HepG2 (cell line): ENCODE measurements at regions not wholly inside any gene's neighbourhood (a gene's known extent, or its start where the extent isn't known, plus 50 kb on each side); places are given as distances from the start of the nearest gene placed in this dataset.

ENCODE experiments used
- AHDC1 ChIP-seq: sonication (generic); formaldehyde crosslinking; IDR thresholded peaks from 2 replicates; pipeline ENCODE4 v1.5.1; 2020; ENCODE audit warnings: mild to moderate bottlenecking, missing genetic modification reagents, borderline replicate concordance
- CEBPG ChIP-seq: IDR thresholded peaks from 2 replicates; pipeline ENCODE4 v1.6.1; 2016
- EP300 ChIP-seq, 3 experiments: sonication (generic) in 1 of 3; formaldehyde crosslinking in 1 of 3; IDR thresholded peaks; 2 replicates each; pipeline versions ENCODE4 v1.5.1 to v1.6.1; 2011 to 2020; ENCODE audit warnings: low read depth in 2 of 3, low read length in 2 of 3, borderline replicate concordance in 1 of 3, improper control_type of control experiment in 1 of 3, mild to moderate bottlenecking in 1 of 3, missing genetic modification reagents in 1 of 3, moderate library complexity in 1 of 3
- FOXC1 ChIP-seq: sonication (generic); formaldehyde crosslinking; IDR thresholded peaks from 2 replicates; pipeline ENCODE4 v1.8.0; 2022; ENCODE audit warnings: mild to moderate bottlenecking, missing genetic modification reagents, borderline replicate concordance
- FOXK1 ChIP-seq: sonication (generic); formaldehyde crosslinking; IDR thresholded peaks from 2 replicates; pipeline ENCODE4 v1.4.0; 2020; ENCODE audit warnings: low read depth, missing genetic modification reagents, borderline replicate concordance
- FOXP4 ChIP-seq: sonication (generic); formaldehyde crosslinking; IDR thresholded peaks from 2 replicates; pipeline ENCODE4 v1.4.0; 2020; ENCODE audit warnings: missing genetic modification reagents
- GATAD1 ChIP-seq: IDR thresholded peaks from 2 replicates; pipeline ENCODE4 v1.6.1; 2016; ENCODE audit warnings: missing genetic modification reagents, missing compliant biosample characterization
- HNF1A ChIP-seq, 2 experiments: sonication (generic) in 1 of 2; formaldehyde crosslinking in 1 of 2; IDR thresholded peaks; 2 replicates each; pipeline versions ENCODE4 v1.4.0 to v1.6.1; 2016 to 2020; ENCODE audit warnings: borderline replicate concordance in 1 of 2, low read depth in 1 of 2, mild to moderate bottlenecking in 1 of 2, missing genetic modification reagents in 1 of 2
- MED1 ChIP-seq: sonication (generic); formaldehyde crosslinking; IDR thresholded peaks from 2 replicates; pipeline ENCODE4 v1.4.0; 2020; ENCODE audit warnings: missing genetic modification reagents
- MIXL1 ChIP-seq: IDR thresholded peaks from 2 replicates; pipeline ENCODE4 v1.6.1; 2016
- MTF1 ChIP-seq: sonication (generic); formaldehyde crosslinking; IDR thresholded peaks from 2 replicates; pipeline ENCODE4 v1.5.0; 2020; ENCODE audit warnings: missing genetic modification reagents
- MXD1 ChIP-seq: sonication (generic); formaldehyde crosslinking; IDR thresholded peaks from 2 replicates; pipeline ENCODE4 v1.4.0; 2020; ENCODE audit warnings: mild to moderate bottlenecking, missing genetic modification reagents
- MXD4 ChIP-seq: IDR thresholded peaks from 2 replicates; pipeline ENCODE4 v1.6.1; 2016; ENCODE audit warnings: mild to moderate bottlenecking, missing biosample characterization, missing genetic modification reagents
- RARA ChIP-seq: IDR thresholded peaks from 2 replicates; pipeline ENCODE4 v1.6.1; 2016; ENCODE audit warnings: missing genetic modification reagents, missing compliant biosample characterization
- SIX4 ChIP-seq: sonication (generic); formaldehyde crosslinking; IDR thresholded peaks from 2 replicates; pipeline ENCODE4 v1.4.0; 2020; ENCODE audit warnings: missing genetic modification reagents
- TARDBP ChIP-seq: sonication (generic); formaldehyde crosslinking; IDR thresholded peaks from 2 replicates; pipeline ENCODE4 v1.8.0; 2022; ENCODE audit warnings: mild to moderate bottlenecking, missing genetic modification reagents
- ZNF225 ChIP-seq: sonication (generic); formaldehyde crosslinking; IDR thresholded peaks from 2 replicates; pipeline ENCODE4 v1.4.0; 2020; ENCODE audit warnings: mild to moderate bottlenecking, missing genetic modification reagents
- ZNF292 ChIP-seq: sonication (generic); formaldehyde crosslinking; IDR thresholded peaks from 2 replicates; pipeline ENCODE4 v1.8.1; 2022; ENCODE audit warnings: mild to moderate bottlenecking, low read depth, missing genetic modification reagents, borderline replicate concordance

- no peak for TF ChIP-seq MXD4 (CRISPR knock-in tag)
- peak; percentile 47; the same call in 1 of the 2 replicates for TF ChIP-seq AHDC1
- TF ChIP-seq EP300 (IDR thresholded peaks at IDR 0.05; ENCODE audit: low read depth in 2 of 2, low read length in 2 of 2), result peak in 1 of 2 experiments; percentile 85; a peak in 2 of 4 replicates
- no peak for TF ChIP-seq EP300 (CRISPR knock-in tag; IDR thresholded peaks at IDR 0.05; ENCODE audit: borderline replicate concordance)
- TF ChIP-seq ZNF225 (CRISPR knock-in tag), result no peak
- no peak for TF ChIP-seq GATAD1 (CRISPR knock-in tag)
- TF ChIP-seq FOXC1 (CRISPR knock-in tag), result no peak
- TF ChIP-seq FOXK1 (CRISPR knock-in tag), result peak; percentile 6; the same call in 1 of the 2 replicates
- peak; percentile 80; the same call in 1 of the 2 replicates for TF ChIP-seq SIX4 (CRISPR knock-in tag)
- TF ChIP-seq ZNF292, result no peak
- peak; percentile 59; the same call in 1 of the 2 replicates for TF ChIP-seq FOXP4 (CRISPR knock-in tag)
- TF ChIP-seq HNF1A (IDR thresholded peaks at IDR 0.05; ENCODE audit: low read depth), result peak; percentile 86
- peak; percentile 81; the same call in 1 of the 2 replicates for TF ChIP-seq HNF1A (CRISPR knock-in tag; IDR thresholded peaks at IDR 0.05; ENCODE audit: borderline replicate concordance)
- no peak for TF ChIP-seq MTF1 (CRISPR knock-in tag)
- TF ChIP-seq MIXL1 (CRISPR knock-in tag), result peak; percentile 23; the same call in 1 of the 2 replicates
- TF ChIP-seq TARDBP (CRISPR knock-in tag), result 0 out of 2 replicates have a peak, but pooled peaks have one; percentile 20
- TF ChIP-seq CEBPG (CRISPR knock-in tag), result peak; percentile 48; the same call in 1 of the 2 replicates
- peak; percentile 86 for TF ChIP-seq MED1 (CRISPR knock-in tag)
- TF ChIP-seq RARA (CRISPR knock-in tag), result peak; percentile 56
- TF ChIP-seq MXD1 (CRISPR knock-in tag), result no peak
Observed at GRCh38 chr14:54048736-54049135, 92.1 kb upstream of the BMP4 start (continued).
